ENCODE measurements at regions not wholly inside any gene's neighbourhood (a gene's known extent, or its start where the extent isn't known, plus 50 kb on each side); places are given as distances from the start of the nearest gene placed in this dataset.

GRCh38 chr15:31842532-31843195 is 187.7 kb upstream of the CHRNA7 start:
- DNase-seq, result no peak

- no peak for DNase-seq
Measured at GRCh38 chr15:31843426-31844055, 186.8 kb upstream of the CHRNA7 start.

- DNase-seq, result no peak
Measured at GRCh38 chr15:31845791-31846190, 184.5 kb upstream of the CHRNA7 start.

GRCh38 chr15:31847961-31848360 is 182.4 kb upstream of the CHRNA7 start:
- DNase-seq, result no peak

- no peak for DNase-seq
Measured at GRCh38 chr15:31848621-31849020, 181.7 kb upstream of the CHRNA7 start.

GRCh38 chr15:31852933-31853799 is 177.1 kb upstream of the CHRNA7 start:
- no peak for DNase-seq

- DNase-seq, result no peak
Measured at GRCh38 chr15:31856581-31856980, 173.7 kb upstream of the CHRNA7 start.

GRCh38 chr15:31857194-31857593 is 173.1 kb upstream of the CHRNA7 start:
- no peak for DNase-seq

- no peak for DNase-seq
Measured at GRCh38 chr15:31858026-31858425, 172.3 kb upstream of the CHRNA7 start.

- DNase-seq, result no peak
Measured at GRCh38 chr15:31866248-31866647, 164.1 kb upstream of the CHRNA7 start.

- DNase-seq, result peak; percentile 29 to 39
Measured at GRCh38 chr15:31867536-31868442, 162.5 kb upstream of the CHRNA7 start.

GRCh38 chr15:31869686-31870307 is 160.5 kb upstream of the CHRNA7 start:
- DNase-seq, result no peak

GRCh38 chr15:31870328-31871165 is 159.8 kb upstream of the CHRNA7 start, which contains the start of gene OTUD7A:
Gene OTUD7A (minus strand): TSS chr15:31870673.
- peak; percentile 75 to 76 for DNase-seq

- no peak for DNase-seq
Measured at GRCh38 chr15:31871166-31871886, 159.0 kb upstream of the CHRNA7 start.

GRCh38 chr15:31871887-31872281 is 158.4 kb upstream of the CHRNA7 start:
- DNase-seq, result no peak

- DNase-seq, result no peak
Measured at GRCh38 chr15:31887246-31887645, 143.1 kb upstream of the CHRNA7 start.

- no peak for DNase-seq
Measured at GRCh38 chr15:31892513-31892912, 137.8 kb upstream of the CHRNA7 start.

- DNase-seq, result no peak
Measured at GRCh38 chr15:31893780-31894179, 136.5 kb upstream of the CHRNA7 start.

- DNase-seq, result no peak
Measured at GRCh38 chr15:31897746-31898145, 132.6 kb upstream of the CHRNA7 start.

GRCh38 chr15:31901501-31901900 is 128.8 kb upstream of the CHRNA7 start:
- DNase-seq, result no peak

- DNase-seq, result no peak
Measured at GRCh38 chr15:31905054-31905453, 125.3 kb upstream of the CHRNA7 start.
